ENCODE measurements at regions not wholly inside any gene's neighbourhood (a gene's known extent, or its start where the extent isn't known, plus 50 kb on each side); places are given as distances from the start of the nearest gene placed in this dataset.

GRCh38 chr3:5437296-5437782 is 249.8 kb downstream of the EDEM1 start:
- no peak overlapping the region for H3K4me3 ChIP-seq (ENCODE audit: low read depth, low read length)
- no peak for TF ChIP-seq CTCF (IDR thresholded peaks at IDR 0.05; ENCODE audit: borderline replicate concordance, insufficient read depth, low read depth, low read length)

- TF ChIP-seq CTCF (IDR thresholded peaks at IDR 0.05; ENCODE audit: borderline replicate concordance, insufficient read depth, low read depth, low read length), result no peak
Observed at GRCh38 chr3:5437783-5438323, 250.3 kb downstream of the EDEM1 start.

GRCh38 chr3:5441401-5441800 is 253.9 kb downstream of the EDEM1 start:
- H3K4me3 ChIP-seq (ENCODE audit: low read depth, low read length), result no peak overlapping the region
- TF ChIP-seq CTCF (IDR thresholded peaks at IDR 0.05; ENCODE audit: borderline replicate concordance, insufficient read depth, low read depth, low read length), result no peak

More at GRCh38 chr3:5437783-5438323, 250.3 kb downstream of the EDEM1 start:
- no peak overlapping the region for H3K4me3 ChIP-seq (ENCODE audit: low read depth, low read length)

GRCh38 chr3:5442106-5442785 is 254.7 kb downstream of the EDEM1 start:
- no peak for TF ChIP-seq CTCF (IDR thresholded peaks at IDR 0.05; ENCODE audit: borderline replicate concordance, insufficient read depth, low read depth, low read length)
- H3K4me3 ChIP-seq (ENCODE audit: low read depth, low read length), result no peak overlapping the region

- no peak for TF ChIP-seq CTCF (IDR thresholded peaks at IDR 0.05; ENCODE audit: borderline replicate concordance, insufficient read depth, low read depth, low read length)
- H3K4me3 ChIP-seq (ENCODE audit: low read depth, low read length), result no peak overlapping the region
Observed at GRCh38 chr3:5442786-5443138, 255.3 kb downstream of the EDEM1 start.

GRCh38 chr3:5444253-5444652 is 256.7 kb downstream of the EDEM1 start:
- no peak overlapping the region for H3K4me3 ChIP-seq (ENCODE audit: low read depth, low read length)
- no peak for TF ChIP-seq CTCF (IDR thresholded peaks at IDR 0.05; ENCODE audit: borderline replicate concordance, insufficient read depth, low read depth, low read length)

- no peak for TF ChIP-seq CTCF (IDR thresholded peaks at IDR 0.05; ENCODE audit: borderline replicate concordance, insufficient read depth, low read depth, low read length)
- no peak overlapping the region for H3K4me3 ChIP-seq (ENCODE audit: low read depth, low read length)
Observed at GRCh38 chr3:5445676-5446201, 258.2 kb downstream of the EDEM1 start.
